ENCODE measurements at regions not wholly inside any gene's neighbourhood (a gene's known extent, or its start where the extent isn't known, plus 50 kb on each side); places are given as distances from the start of the nearest gene placed in this dataset.

DNA sequence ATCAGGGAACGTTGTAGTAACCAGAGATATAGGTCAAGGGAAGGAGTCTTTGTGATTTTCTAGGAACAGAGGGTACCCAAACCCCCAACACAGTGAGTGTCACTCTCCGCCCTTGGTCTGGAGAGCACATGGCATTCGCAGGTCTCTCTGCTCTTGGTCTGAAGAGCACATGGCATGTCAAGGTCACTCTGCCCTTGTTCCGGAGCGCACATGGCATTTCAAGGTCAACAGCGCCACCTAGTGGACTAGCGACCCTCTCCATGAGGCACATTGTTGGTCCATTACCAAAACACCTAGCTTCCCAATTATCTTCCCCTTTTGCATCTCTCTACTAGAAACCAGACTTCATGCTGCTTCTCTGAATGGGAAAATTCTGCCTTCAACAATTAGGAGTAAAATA, 260.0 kb downstream of the C6orf118 start:
- TF ChIP-seq, protein P1, sequence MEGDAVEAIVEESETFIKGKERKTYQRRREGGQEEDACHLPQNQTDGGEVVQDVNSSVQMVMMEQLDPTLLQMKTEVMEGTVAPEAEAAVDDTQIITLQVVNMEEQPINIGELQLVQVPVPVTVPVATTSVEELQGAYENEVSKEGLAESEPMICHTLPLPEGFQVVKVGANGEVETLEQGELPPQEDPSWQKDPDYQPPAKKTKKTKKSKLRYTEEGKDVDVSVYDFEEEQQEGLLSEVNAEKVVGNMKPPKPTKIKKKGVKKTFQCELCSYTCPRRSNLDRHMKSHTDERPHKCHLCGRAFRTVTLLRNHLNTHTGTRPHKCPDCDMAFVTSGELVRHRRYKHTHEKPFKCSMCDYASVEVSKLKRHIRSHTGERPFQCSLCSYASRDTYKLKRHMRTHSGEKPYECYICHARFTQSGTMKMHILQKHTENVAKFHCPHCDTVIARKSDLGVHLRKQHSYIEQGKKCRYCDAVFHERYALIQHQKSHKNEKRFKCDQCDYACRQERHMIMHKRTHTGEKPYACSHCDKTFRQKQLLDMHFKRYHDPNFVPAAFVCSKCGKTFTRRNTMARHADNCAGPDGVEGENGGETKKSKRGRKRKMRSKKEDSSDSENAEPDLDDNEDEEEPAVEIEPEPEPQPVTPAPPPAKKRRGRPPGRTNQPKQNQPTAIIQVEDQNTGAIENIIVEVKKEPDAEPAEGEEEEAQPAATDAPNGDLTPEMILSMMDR (IDR thresholded peaks at IDR 0.05; ENCODE audit: insufficient read depth, low read depth, low read length) = peak; percentile 50
- no peak for TF ChIP-seq EZH2 (IDR thresholded peaks at IDR 0.05; ENCODE audit: insufficient read depth, low read length)
- H3K4me1 ChIP-seq (ENCODE audit: insufficient read depth, low read length) = no peaks in the 10 kb centered on the region
- H3K27ac Mint-ChIP-seq (ENCODE audit: unreplicated experiment) = no peak overlapping the region
- H4K20me1 ChIP-seq (ENCODE audit: insufficient read depth, low read length) = no peaks in the 10 kb centered on the region
- H2AFZ ChIP-seq (ENCODE audit: low read depth, low read length) = no peak overlapping the region
- H3K27me3 Mint-ChIP-seq (ENCODE audit: low read depth, unreplicated experiment) = no peaks in the 10 kb centered on the region
- no peak overlapping the region for H3K4me3 ChIP-seq (ENCODE audit: insufficient read depth, low read depth, low read length)
- no peak overlapping the region for H3K4me2 ChIP-seq (ENCODE audit: low read length)
- no peak for FAIRE-seq
- no peak overlapping the region for H3K4me3 Mint-ChIP-seq (ENCODE audit: unreplicated experiment)
- H3K79me2 ChIP-seq (ENCODE audit: insufficient read depth, low read length) = no peaks in the 10 kb centered on the region
- H3K36me3 Mint-ChIP-seq (ENCODE audit: low read depth, unreplicated experiment) = peaks cover 2% of the 10 kb centered on the region
- no peak overlapping the region for H3K27ac ChIP-seq (ENCODE audit: low read depth, low read length)
- peaks cover 15% of the 10 kb centered on the region for H3K9me3 Mint-ChIP-seq (ENCODE audit: unreplicated experiment)
- no peak overlapping the region for H3K9ac ChIP-seq (ENCODE audit: low read length)
- no peaks in the 10 kb centered on the region for H3K4me1 Mint-ChIP-seq (ENCODE audit: low read depth, unreplicated experiment)
- peak; percentile 9 for DNase-seq (ENCODE audit: low read depth)
- no peaks in the 10 kb centered on the region for H3K36me3 ChIP-seq (ENCODE audit: insufficient read depth, low read length)
- no peaks in the 10 kb centered on the region for H3K9me3 ChIP-seq (ENCODE audit: insufficient read depth, low read depth, low read length)
- no peaks in the 10 kb centered on the region for H3K27me3 ChIP-seq (ENCODE audit: insufficient read depth, low read length)

DNA sequence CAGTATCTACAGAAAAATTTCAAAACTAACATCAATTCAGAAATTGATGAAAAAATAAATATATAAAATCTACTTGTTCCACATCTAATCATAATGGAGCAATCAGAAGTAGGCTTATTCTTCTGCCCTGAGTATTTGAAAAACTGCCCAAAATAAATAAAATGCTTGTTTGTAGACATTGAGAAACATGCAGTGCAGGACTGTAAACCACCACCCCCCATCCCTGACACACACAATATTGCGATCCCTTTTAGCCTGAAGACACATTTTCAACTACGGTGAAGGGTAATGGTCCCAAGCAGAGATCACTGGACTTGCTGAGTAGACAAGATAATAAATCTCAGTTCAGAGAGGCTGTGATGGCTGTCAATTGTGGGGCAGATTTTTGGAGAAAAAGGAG, 261.5 kb downstream of the C6orf118 start:
- FAIRE-seq (no peak), DNase-seq (ENCODE audit: low read depth) (no peak)
- Mint-ChIP-seq H3K9me3 (ENCODE audit: unreplicated experiment) (peaks cover 15% of the 10 kb centered on the region), H3K4me1 (ENCODE audit: low read depth, unreplicated experiment) (no peaks in the 10 kb centered on the region), H3K4me3 (ENCODE audit: unreplicated experiment) (no peak overlapping the region), H3K36me3 (ENCODE audit: low read depth, unreplicated experiment) (peaks cover 2% of the 10 kb centered on the region), H3K27ac (ENCODE audit: unreplicated experiment) (no peak overlapping the region), H3K27me3 (ENCODE audit: low read depth, unreplicated experiment) (no peaks in the 10 kb centered on the region)
- TF ChIP-seq EZH2 (IDR thresholded peaks at IDR 0.05; ENCODE audit: insufficient read depth, low read length) = no peak
- TF ChIP-seq, protein P1 (IDR thresholded peaks at IDR 0.05; ENCODE audit: insufficient read depth, low read depth, low read length) = no peak
- H3K27me3 ChIP-seq (ENCODE audit: insufficient read depth, low read length) = no peaks in the 10 kb centered on the region
- no peaks in the 10 kb centered on the region for H4K20me1 ChIP-seq (ENCODE audit: insufficient read depth, low read length)
- no peak overlapping the region for H2AFZ ChIP-seq (ENCODE audit: low read depth, low read length)
- H3K79me2 ChIP-seq (ENCODE audit: insufficient read depth, low read length) = no peaks in the 10 kb centered on the region
- no peak overlapping the region for H3K27ac ChIP-seq (ENCODE audit: low read depth, low read length)
- no peak overlapping the region for H3K9ac ChIP-seq (ENCODE audit: low read length)
- no peak overlapping the region for H3K4me3 ChIP-seq (ENCODE audit: insufficient read depth, low read depth, low read length)
- H3K4me1 ChIP-seq (ENCODE audit: insufficient read depth, low read length) = no peaks in the 10 kb centered on the region
- H3K36me3 ChIP-seq (ENCODE audit: insufficient read depth, low read length) = no peaks in the 10 kb centered on the region
- no peak overlapping the region for H3K4me2 ChIP-seq (ENCODE audit: low read length)
- H3K9me3 ChIP-seq (ENCODE audit: insufficient read depth, low read depth, low read length) = no peaks in the 10 kb centered on the region

DNA sequence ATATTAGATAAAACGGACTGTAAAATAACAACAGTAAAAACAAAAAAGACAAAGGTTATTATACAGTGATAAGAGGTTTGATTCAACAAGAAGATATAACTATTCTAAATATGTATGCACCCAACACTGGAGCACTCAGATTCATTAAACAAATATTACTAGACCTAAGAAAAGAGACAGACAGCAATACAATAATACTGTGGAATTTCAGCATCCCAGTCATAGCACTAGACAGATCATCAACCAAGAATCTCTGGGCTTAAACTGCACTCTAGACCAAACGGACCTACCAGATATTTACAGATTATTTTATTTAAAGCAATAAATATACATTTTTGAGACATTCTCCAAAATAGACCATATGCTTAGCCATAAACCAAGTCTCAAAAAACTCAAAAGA, 263.8 kb downstream of the C6orf118 start:
- no peak overlapping the region for H3K9ac ChIP-seq (ENCODE audit: low read length)

More for the DNA sequence above, 263.8 kb downstream of the C6orf118 start:
- H3K27ac Mint-ChIP-seq (ENCODE audit: unreplicated experiment) = no peak overlapping the region
- Histone ChIP-seq H3K79me2 (ENCODE audit: insufficient read depth, low read length) (no peaks in the 10 kb centered on the region), H2AFZ (ENCODE audit: low read depth, low read length) (no peak overlapping the region), H3K27me3 (ENCODE audit: insufficient read depth, low read length) (no peaks in the 10 kb centered on the region), H3K36me3 (ENCODE audit: insufficient read depth, low read length) (no peaks in the 10 kb centered on the region), H3K27ac (ENCODE audit: low read depth, low read length) (no peak overlapping the region), H3K4me2 (ENCODE audit: low read length) (no peak overlapping the region), H4K20me1 (ENCODE audit: insufficient read depth, low read length) (no peaks in the 10 kb centered on the region), H3K9me3 (ENCODE audit: insufficient read depth, low read depth, low read length) (no peaks in the 10 kb centered on the region), H3K4me3 (ENCODE audit: insufficient read depth, low read depth, low read length) (no peak overlapping the region), H3K4me1 (ENCODE audit: insufficient read depth, low read length) (no peaks in the 10 kb centered on the region)
- H3K27me3 Mint-ChIP-seq (ENCODE audit: low read depth, unreplicated experiment) = no peaks in the 10 kb centered on the region
- peak; percentile 49 for FAIRE-seq
- no peaks in the 10 kb centered on the region for H3K4me1 Mint-ChIP-seq (ENCODE audit: low read depth, unreplicated experiment)
- DNase-seq (ENCODE audit: low read depth) = peak; percentile 3
- no peak overlapping the region for H3K4me3 Mint-ChIP-seq (ENCODE audit: unreplicated experiment)
- peaks cover 2% of the 10 kb centered on the region for H3K36me3 Mint-ChIP-seq (ENCODE audit: low read depth, unreplicated experiment)
- TF ChIP-seq, protein P1 (IDR thresholded peaks at IDR 0.05; ENCODE audit: insufficient read depth, low read depth, low read length) = no peak
- no peak for TF ChIP-seq EZH2 (IDR thresholded peaks at IDR 0.05; ENCODE audit: insufficient read depth, low read length)
- H3K9me3 Mint-ChIP-seq (ENCODE audit: unreplicated experiment) = peaks cover 15% of the 10 kb centered on the region
